ENCODE measurements at regions not wholly inside any gene's neighbourhood (a gene's known extent, or its start where the extent isn't known, plus 50 kb on each side); places are given as distances from the start of the nearest gene placed in this dataset.

DNA sequence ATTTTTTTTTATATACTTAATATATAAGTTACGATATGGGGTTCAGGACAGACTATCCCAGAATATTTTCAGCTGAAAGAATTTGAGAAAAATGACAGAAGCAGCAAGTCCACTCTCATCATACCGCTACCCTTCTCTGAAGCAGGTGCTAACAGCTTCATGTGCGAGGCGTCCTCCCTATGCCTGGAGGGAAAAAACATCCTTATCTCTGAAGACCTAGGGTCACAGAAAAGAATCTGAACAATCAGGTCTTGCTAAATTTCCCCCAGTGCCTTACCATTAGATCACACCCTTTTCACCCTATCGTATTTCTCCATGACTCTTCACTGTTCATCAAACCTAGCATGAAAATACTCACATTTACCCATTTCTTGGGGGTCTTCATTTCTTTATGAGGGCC is 51.9 kb upstream of the CREB1 start:
- no peaks in the 10 kb centered on the region for H3K27me3 ChIP-seq
- intact Hi-C loops (cut with DNase I; ENCODE audit: low total_unique reads): loop anchor here (10.0 kb wide), 2 partner anchors 683 to 783 kb away; no protein-coding TSS in a partner anchor
- no peak overlapping the region for H3K4me3 ChIP-seq
- no peaks in the 10 kb centered on the region for H3K36me3 ChIP-seq (ENCODE audit: low read depth, missing control alignments)
- 88 to 95% methylated on average over 5 of the region's 5 CpGs for WGBS, 2 donors
- no peak overlapping the region for H3K27ac ChIP-seq
- no peak for DNase-seq
- no peaks in the 10 kb centered on the region for H3K9me3 ChIP-seq
- peaks cover 7% of the 10 kb centered on the region for H3K4me1 ChIP-seq
- TF ChIP-seq POLR2A (IDR thresholded peaks at IDR 0.05) (no peak), CTCF (IDR thresholded peaks at IDR 0.05) (no peak)

GRCh38 chr2:207478572-207478971 is 51.2 kb upstream of the CREB1 start:
- H3K4me3 ChIP-seq: no peak overlapping the region
- 87 to 90% methylated on average over 3 of the region's 3 CpGs for WGBS, 2 donors
- intact Hi-C loops (cut with DNase I; ENCODE audit: low total_unique reads): loop anchor here (10.0 kb wide), 2 partner anchors 684 to 784 kb away; no protein-coding TSS in a partner anchor
- H3K27me3 ChIP-seq: no peaks in the 10 kb centered on the region
- no peaks in the 10 kb centered on the region for H3K36me3 ChIP-seq (ENCODE audit: low read depth, missing control alignments)
- TF ChIP-seq POLR2A (IDR thresholded peaks at IDR 0.05) (no peak), CTCF (IDR thresholded peaks at IDR 0.05) (no peak)
- H3K4me1 ChIP-seq: no peaks in the 10 kb centered on the region
- no peak for DNase-seq
- H3K9me3 ChIP-seq: no peaks in the 10 kb centered on the region
- no peak overlapping the region for H3K27ac ChIP-seq

- Histone ChIP-seq H3K27me3 (no peaks in the 10 kb centered on the region), H3K27ac (no peak overlapping the region), H3K4me3 (no peak overlapping the region), H3K4me1 (no peaks in the 10 kb centered on the region), H3K36me3 (ENCODE audit: low read depth, missing control alignments) (no peaks in the 10 kb centered on the region), H3K9me3 (no peaks in the 10 kb centered on the region)
- TF ChIP-seq POLR2A (IDR thresholded peaks at IDR 0.05) (no peak), CTCF (IDR thresholded peaks at IDR 0.05) (no peak)
- WGBS, 2 donors: 91 to 93% methylated on average over 5 of the region's 5 CpGs
- DNase-seq: no peak
- intact Hi-C loops (cut with DNase I; ENCODE audit: low total_unique reads): loop anchor here (10.0 kb wide), 2 partner anchors 684 to 784 kb away; no protein-coding TSS in a partner anchor
Observed at GRCh38 chr2:207479198-207479785, 50.5 kb upstream of the CREB1 start.

Small RNA genes in the stretch of these regions (microRNA-seq; reads per million reads assigned to microRNA genes)
- gene MIR1302-4 (ENCODE audit: borderline number of aligned reads in 2 of 2, borderline replicate concordance in 1 of 2): 0 reads per million in 2 donors

Small RNA genes in the stretch of these regions (small RNA-seq; reads per million reads assigned to genes)
- gene MIR1302-4: 0 reads per million in 2 donors
